GM19397 (cell line): ENCODE measurements at regions not wholly inside any gene's neighbourhood (a gene's known extent, or its start where the extent isn't known, plus 50 kb on each side); places are given as distances from the start of the nearest gene placed in this dataset.

Experiments
- ATAC-seq: cut with Tn5 transposase; IDR thresholded peaks from one replicate; pipeline ENCODE4 v1.9.1; 2021; ENCODE audit warnings: mild to moderate bottlenecking, moderate library complexity; ENCODE audit not compliant: unreplicated experiment

- no peak for ATAC-seq
Observed at GRCh38 chr4:157574606-157575005, 354.1 kb downstream of the GRIA2 start.

- ATAC-seq, result no peak
Observed at GRCh38 chr4:157572951-157573350, 352.4 kb downstream of the GRIA2 start.

GRCh38 chr4:157572284-157572683, 351.8 kb downstream of the GRIA2 start:
- no peak for ATAC-seq

- no peak for ATAC-seq
Observed at GRCh38 chr4:157564771-157565170, 344.2 kb downstream of the GRIA2 start.

- ATAC-seq, result no peak
Observed at GRCh38 chr4:157564218-157564617, 343.7 kb downstream of the GRIA2 start.

GRCh38 chr4:157558016-157558415, 337.5 kb downstream of the GRIA2 start:
- no peak for ATAC-seq

- ATAC-seq, result no peak
Observed at GRCh38 chr4:157550028-157550427, 329.5 kb downstream of the GRIA2 start.

- ATAC-seq, result no peak
Observed at GRCh38 chr4:157527954-157528353, 307.4 kb downstream of the GRIA2 start.

GRCh38 chr4:157521906-157522305, 301.4 kb downstream of the GRIA2 start:
- ATAC-seq, result no peak

- no peak for ATAC-seq
Observed at GRCh38 chr4:157514711-157515110, 294.2 kb downstream of the GRIA2 start.

GRCh38 chr4:157509341-157509740, 288.8 kb downstream of the GRIA2 start:
- ATAC-seq, result no peak

GRCh38 chr4:157502656-157503055, 282.1 kb downstream of the GRIA2 start:
- ATAC-seq, result no peak

GRCh38 chr4:157459785-157460184, 239.3 kb downstream of the GRIA2 start:
- no peak for ATAC-seq

GRCh38 chr4:157447195-157447594, 226.7 kb downstream of the GRIA2 start:
- ATAC-seq, result no peak

GRCh38 chr4:157444014-157444413, 223.5 kb downstream of the GRIA2 start:
- ATAC-seq, result no peak

- no peak for ATAC-seq
Observed at GRCh38 chr4:157443537-157443936, 223.0 kb downstream of the GRIA2 start.

GRCh38 chr4:157425897-157426296, 205.4 kb downstream of the GRIA2 start:
- ATAC-seq, result no peak

GRCh38 chr4:157423526-157424020, 203.0 kb downstream of the GRIA2 start:
- ATAC-seq, result no peak

GRCh38 chr4:157421365-157421764, 200.8 kb downstream of the GRIA2 start:
- no peak for ATAC-seq
